ENCODE measurements at regions not wholly inside any gene's neighbourhood (a gene's known extent, or its start where the extent isn't known, plus 50 kb on each side); places are given as distances from the start of the nearest gene placed in this dataset.

DNA sequence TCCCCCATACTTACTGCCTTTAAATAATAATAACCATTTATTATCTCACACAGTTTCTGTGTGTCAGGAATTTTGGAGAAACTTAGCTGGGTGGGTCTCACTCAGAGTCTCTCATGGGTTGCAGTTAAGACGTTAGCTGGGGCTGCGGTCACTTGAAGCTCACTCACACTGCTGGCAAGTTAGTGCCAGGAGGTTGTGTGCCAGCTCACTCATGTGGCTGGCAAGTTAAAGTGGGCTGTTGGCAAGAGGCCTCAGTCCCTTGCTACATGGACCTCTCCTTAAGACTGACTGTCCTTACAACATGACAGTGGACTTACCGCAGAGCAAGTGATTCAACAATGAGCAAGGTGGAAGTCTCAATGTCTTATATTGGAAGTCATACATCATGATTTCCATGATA lies 61.3 kb upstream of the AVPR1A start:
- TF ChIP-seq POLR2A (IDR thresholded peaks at IDR 0.05; ENCODE audit: low read depth, low read length) (no peak), JUND (IDR thresholded peaks at IDR 0.05; ENCODE audit: low read depth, low read length) (no peak)

Measured in GM12878 (cell line).